ENCODE measurements at regions not wholly inside any gene's neighbourhood (a gene's known extent, or its start where the extent isn't known, plus 50 kb on each side); places are given as distances from the start of the nearest gene placed in this dataset.
"Not testable (repeated sequence)": the region's sequence is repeated elsewhere in the genome, so short reads cannot be mapped to it uniquely, and the experiment has no call there.

GRCh38 chr6:44734886-44735629 lies 347.6 kb downstream of the CDC5L start:
- Mint-ChIP-seq H3K27ac (no peak overlapping the region), H3K36me3 (ENCODE audit: low read depth) (no peaks in the 10 kb centered on the region), H3K4me3 (no peak overlapping the region), H3K4me1 (no peaks in the 10 kb centered on the region), H3K9me3 (no peaks in the 10 kb centered on the region), H3K27me3 (no peaks in the 10 kb centered on the region)
- CTCF ChIA-PET, result no interaction called here
- no peak for DNase-seq
- POLR2A ChIA-PET, result no interaction called here

DNA sequence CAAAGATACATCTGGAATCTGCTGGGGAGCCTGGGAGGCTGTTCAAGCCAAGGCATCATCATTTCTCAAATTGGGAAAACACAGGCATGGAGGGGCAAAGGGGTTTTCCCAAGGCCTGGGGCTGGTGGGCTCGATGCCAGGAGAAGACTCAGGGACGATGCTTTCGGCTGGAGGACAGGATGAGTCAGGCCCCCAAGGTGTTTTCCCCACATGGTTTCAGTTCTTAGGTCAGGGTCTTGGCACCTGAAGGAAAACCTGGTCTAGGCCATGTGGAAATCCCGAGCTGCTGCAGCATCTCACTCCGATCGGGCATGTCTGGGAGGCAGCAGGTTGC lies 348.1 kb downstream of the CDC5L start:
- Mint-ChIP-seq H3K27ac (no peak overlapping the region), H3K4me3 (no peak overlapping the region), H3K36me3 (ENCODE audit: low read depth) (no peaks in the 10 kb centered on the region), H3K27me3 (no peaks in the 10 kb centered on the region), H3K9me3 (no peaks in the 10 kb centered on the region), H3K4me1 (no peaks in the 10 kb centered on the region)
- ChIA-PET CTCF (no interaction called here), POLR2A (no interaction called here)
- DNase-seq, result no peak

DNA sequence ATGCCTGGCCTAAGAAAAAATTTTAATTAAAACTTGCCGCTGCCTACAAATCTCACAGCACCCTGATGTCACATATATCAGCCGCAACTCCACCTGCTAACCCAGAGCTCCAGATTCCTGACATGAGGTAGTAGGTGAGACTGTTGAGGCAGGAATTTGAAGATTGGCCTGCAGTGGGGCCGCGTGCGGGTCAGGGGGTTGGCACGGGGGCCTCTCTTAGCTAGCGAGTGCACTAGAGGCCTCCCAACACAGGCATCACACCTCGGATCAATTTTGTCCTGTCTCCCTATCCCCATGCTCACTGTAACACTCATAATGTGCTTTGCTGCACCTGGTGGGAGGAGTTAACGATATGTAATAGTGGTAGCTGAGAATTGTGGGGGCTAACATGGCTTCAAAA lies 349.8 kb downstream of the CDC5L start:
- H3K4me1 Mint-ChIP-seq, result no peaks in the 10 kb centered on the region
- H3K36me3 Mint-ChIP-seq (ENCODE audit: low read depth), result no peaks in the 10 kb centered on the region
- no peak for DNase-seq
- H3K27ac Mint-ChIP-seq, result no peak overlapping the region
- no peaks in the 10 kb centered on the region for H3K27me3 Mint-ChIP-seq
- CTCF ChIA-PET, result interaction anchor here (0.9 kb wide), 1 partner anchor 14 kb away, joined by 3 read pairs; no protein-coding TSS in a partner anchor
- no peaks in the 10 kb centered on the region for H3K9me3 Mint-ChIP-seq
- POLR2A ChIA-PET, result no interaction called here
- no peak overlapping the region for H3K4me3 Mint-ChIP-seq

- ChIA-PET CTCF (no interaction called here), POLR2A (no interaction called here)
- no peak overlapping the region for H3K27ac Mint-ChIP-seq
- H3K4me1 Mint-ChIP-seq, result no peaks in the 10 kb centered on the region
- no peak overlapping the region for H3K4me3 Mint-ChIP-seq
- no peak for DNase-seq
- H3K27me3 Mint-ChIP-seq, result no peaks in the 10 kb centered on the region
- no peaks in the 10 kb centered on the region for H3K36me3 Mint-ChIP-seq (ENCODE audit: low read depth)
- no peaks in the 10 kb centered on the region for H3K9me3 Mint-ChIP-seq
Measured at GRCh38 chr6:44737829-44738528, 350.5 kb downstream of the CDC5L start.

DNA sequence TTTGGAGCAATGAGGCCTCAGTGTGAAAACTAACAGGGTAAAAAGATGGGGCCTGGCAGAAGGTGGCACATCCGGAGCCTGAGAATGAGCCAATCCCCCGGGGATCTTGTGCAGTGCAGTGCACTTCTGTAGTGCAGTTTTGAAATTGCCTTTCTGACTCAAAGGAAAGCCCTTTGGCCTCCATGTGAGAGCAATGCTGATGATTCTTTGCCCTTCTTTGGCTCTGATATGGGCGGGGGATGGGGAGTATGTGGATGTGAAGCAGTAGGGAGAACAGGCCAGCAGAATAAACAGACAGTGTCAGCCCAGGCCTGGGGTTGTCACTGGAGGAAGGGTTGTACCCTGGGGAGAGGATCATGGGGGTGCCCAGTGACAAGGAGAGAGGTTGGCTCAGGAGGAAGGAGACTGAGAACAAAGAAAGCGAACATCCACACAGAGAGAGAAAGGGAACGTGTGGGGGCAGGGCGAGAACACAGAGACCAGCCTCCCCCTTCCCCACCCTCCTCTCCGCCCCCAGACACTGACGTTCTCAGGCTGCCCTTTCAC lies 351.2 kb downstream of the CDC5L start:
- H3K4me1 Mint-ChIP-seq, result no peaks in the 10 kb centered on the region
- POLR2A ChIA-PET, result no interaction called here
- CTCF ChIA-PET, result interaction anchor here (0.8 kb wide), 1 partner anchor 90 kb away, joined by 3 read pairs; no protein-coding TSS in a partner anchor
- H3K27me3 Mint-ChIP-seq, result no peaks in the 10 kb centered on the region
- H3K9me3 Mint-ChIP-seq, result no peaks in the 10 kb centered on the region
- H3K27ac Mint-ChIP-seq, result no peak overlapping the region
- no peak for DNase-seq
- no peaks in the 10 kb centered on the region for H3K36me3 Mint-ChIP-seq (ENCODE audit: low read depth)
- H3K4me3 Mint-ChIP-seq, result no peak overlapping the region

DNA sequence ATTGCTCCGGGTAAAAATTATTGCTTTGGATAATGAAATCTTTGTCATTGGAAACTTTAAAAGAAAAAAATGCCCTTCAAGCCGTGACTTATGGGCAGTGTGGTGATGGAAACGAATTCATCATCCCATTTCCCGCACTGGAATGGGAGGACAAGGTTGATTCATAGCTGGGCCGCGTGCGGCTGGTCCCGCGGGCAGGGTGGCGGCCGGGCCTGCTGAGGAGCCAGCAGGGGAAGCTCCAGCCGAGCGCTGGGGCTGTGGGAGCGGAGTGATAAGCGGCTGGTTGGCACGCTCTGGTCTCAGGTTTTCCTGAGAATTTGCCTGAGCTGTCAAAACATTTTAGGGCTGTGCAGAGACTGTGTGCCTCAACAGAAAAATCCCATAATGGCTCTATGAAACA lies 351.7 kb downstream of the CDC5L start:
- DNase-seq, result no peak
- ChIA-PET POLR2A (no interaction called here), CTCF (interaction anchor here (0.8 kb wide), 1 partner anchor 90 kb away, joined by 3 read pairs; no protein-coding TSS in a partner anchor)
- Mint-ChIP-seq H3K4me1 (no peaks in the 10 kb centered on the region), H3K27ac (no peak overlapping the region), H3K36me3 (ENCODE audit: low read depth) (no peaks in the 10 kb centered on the region), H3K27me3 (no peaks in the 10 kb centered on the region), H3K9me3 (no peaks in the 10 kb centered on the region), H3K4me3 (no peak overlapping the region)

DNA sequence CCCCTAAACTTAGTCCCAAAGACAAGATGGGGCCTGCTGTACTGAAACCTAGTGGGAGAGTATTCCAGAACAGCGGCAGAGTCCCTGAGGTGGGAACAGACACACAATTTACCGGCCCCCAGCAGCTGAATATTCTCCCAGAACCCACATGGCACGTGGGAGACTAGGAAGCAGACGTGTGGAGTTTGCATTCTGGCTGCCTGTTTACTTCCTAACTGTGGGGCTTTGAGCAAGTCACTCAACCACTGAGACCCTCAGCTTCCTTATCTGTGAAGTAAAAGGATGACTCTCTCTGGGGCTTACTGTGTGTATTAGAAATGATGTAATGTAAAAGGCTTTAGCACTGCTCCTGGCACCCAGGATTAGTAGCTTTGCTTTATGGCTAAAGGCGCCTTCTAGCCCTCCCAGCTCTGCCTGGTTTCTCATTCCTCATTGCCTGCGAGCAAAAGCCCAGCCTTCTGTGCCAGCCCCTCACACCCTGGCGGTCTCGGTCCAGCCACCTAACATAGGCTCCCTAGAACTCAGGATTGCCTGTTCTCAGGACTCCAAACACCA lies 353.1 kb downstream of the CDC5L start:
- ChIA-PET POLR2A (no interaction called here), CTCF (no interaction called here)
- Mint-ChIP-seq H3K4me3 (no peak overlapping the region), H3K36me3 (ENCODE audit: low read depth) (no peaks in the 10 kb centered on the region), H3K27me3 (peaks cover 2% of the 10 kb centered on the region), H3K27ac (no peak overlapping the region), H3K9me3 (peaks cover 5% of the 10 kb centered on the region), H3K4me1 (no peaks in the 10 kb centered on the region)
- no peak for DNase-seq

DNA sequence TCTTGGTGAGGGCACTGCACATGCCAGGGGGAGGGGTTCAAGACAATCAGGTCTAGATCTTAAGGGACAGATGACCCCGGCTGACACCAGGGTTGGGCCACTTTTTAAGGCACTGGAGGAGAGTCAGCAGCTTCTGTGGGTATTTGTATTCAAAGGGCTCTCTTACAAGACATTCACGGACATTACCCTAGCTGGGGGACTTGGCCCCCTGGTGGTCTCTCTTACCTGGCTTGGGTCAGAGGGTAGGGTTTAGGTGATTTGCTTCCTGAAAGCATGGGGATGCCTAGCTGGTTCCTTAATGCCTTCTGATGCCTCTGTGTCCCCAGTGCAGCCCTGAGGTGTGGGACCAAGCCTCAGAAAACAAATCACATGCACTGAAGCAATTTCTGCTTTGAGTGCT lies 354.7 kb downstream of the CDC5L start:
- Mint-ChIP-seq H3K36me3 (ENCODE audit: low read depth) (no peaks in the 10 kb centered on the region), H3K27ac (no peak overlapping the region), H3K4me3 (no peak overlapping the region), H3K9me3 (peaks cover 5% of the 10 kb centered on the region), H3K4me1 (no peaks in the 10 kb centered on the region), H3K27me3 (peaks cover 2% of the 10 kb centered on the region)
- ChIA-PET CTCF (interaction anchor here (0.9 kb wide), 1 partner anchor 41 kb away, joined by 3 read pairs; no protein-coding TSS in a partner anchor), POLR2A (no interaction called here)
- no peak for DNase-seq

- no peak overlapping the region for H3K4me3 Mint-ChIP-seq
- no peaks in the 10 kb centered on the region for H3K36me3 Mint-ChIP-seq (ENCODE audit: low read depth)
- peaks cover 2% of the 10 kb centered on the region for H3K27me3 Mint-ChIP-seq
- CTCF ChIA-PET, result interaction anchor here (0.8 to 0.9 kb wide), 3 partner anchors 19 to 41 kb away, joined by 3 read pairs; no protein-coding TSS in a partner anchor
- H3K27ac Mint-ChIP-seq, result no peak overlapping the region
- H3K4me1 Mint-ChIP-seq, result no peaks in the 10 kb centered on the region
- POLR2A ChIA-PET, result no interaction called here
- DNase-seq, result no peak
- H3K9me3 Mint-ChIP-seq, result peaks cover 5% of the 10 kb centered on the region
Measured at GRCh38 chr6:44742828-44743372, 355.4 kb downstream of the CDC5L start.

GRCh38 chr6:44760116-44760515 lies 372.6 kb downstream of the CDC5L start:
- CTCF ChIA-PET, result interaction anchor here (0.8 kb wide), 1 partner anchor 74 kb away, joined by 3 read pairs; no protein-coding TSS in a partner anchor
- H3K4me3 Mint-ChIP-seq; H3K4me1 Mint-ChIP-seq; H3K27me3 Mint-ChIP-seq; DNase-seq; POLR2A ChIA-PET; H3K36me3 Mint-ChIP-seq (ENCODE audit: low read depth); H3K27ac Mint-ChIP-seq: not testable (repeated sequence)
- H3K9me3 Mint-ChIP-seq, result peaks cover 23% of the 10 kb centered on the region

- H3K4me1 Mint-ChIP-seq, result no peaks in the 10 kb centered on the region
Measured at GRCh38 chr6:44761046-44761445, 373.5 kb downstream of the CDC5L start.

GRCh38 chr6:44762496-44762895 lies 375.0 kb downstream of the CDC5L start:
- CTCF ChIA-PET, result interaction anchor here (0.6 to 1.5 kb wide), 3 partner anchors 14 to 132 kb away, joined by 3 to 6 read pairs (median 3); no protein-coding TSS in a partner anchor
- H3K27ac Mint-ChIP-seq, result no peak overlapping the region
- POLR2A ChIA-PET, result no interaction called here
- DNase-seq, result no peak
- H3K9me3 Mint-ChIP-seq, result peaks cover 23% of the 10 kb centered on the region
- no peak overlapping the region for H3K4me3 Mint-ChIP-seq
- H3K4me1 Mint-ChIP-seq, result no peaks in the 10 kb centered on the region
- H3K27me3 Mint-ChIP-seq, result no peaks in the 10 kb centered on the region
- peaks cover 2% of the 10 kb centered on the region for H3K36me3 Mint-ChIP-seq (ENCODE audit: low read depth)

More at GRCh38 chr6:44761046-44761445, 373.5 kb downstream of the CDC5L start:
- H3K27me3 Mint-ChIP-seq, result no peaks in the 10 kb centered on the region
- no peak overlapping the region for H3K4me3 Mint-ChIP-seq
- ChIA-PET CTCF (interaction anchor here (0.8 to 1.2 kb wide), 2 partner anchors 11 to 73 kb away, joined by 3 to 4 read pairs; no protein-coding TSS in a partner anchor), POLR2A (no interaction called here)
- peaks cover 2% of the 10 kb centered on the region for H3K36me3 Mint-ChIP-seq (ENCODE audit: low read depth)
- peaks cover 23% of the 10 kb centered on the region for H3K9me3 Mint-ChIP-seq
- H3K27ac Mint-ChIP-seq, result no peak overlapping the region
- no peak for DNase-seq

All from activated CD4-positive, alpha-beta T cell treated with anti-CD3 and anti-CD28 coated beads, Interleukin-2, amount 10 ng/mL, durations not matched to agents 7 days and 5 days (primary cell).